Epithelial cell of proximal tubule (primary cell): ENCODE measurements at regions not wholly inside any gene's neighbourhood (a gene's known extent, or its start where the extent isn't known, plus 50 kb on each side); places are given as distances from the start of the nearest gene placed in this dataset.

Source experiments
- DNase-seq: peaks from one replicate; pipeline ENCODE4 v3.0.0-alpha.2; 2011; ENCODE audit warnings: low read depth
- H3K4me3 ChIP-seq: 2 replicates; pipeline ENCODE4 v1.5.1; 2011; ENCODE audit warnings: low read depth, mild to moderate bottlenecking, low read length
- CTCF ChIP-seq: conservative IDR thresholded peaks from 2 replicates; pipeline ENCODE4 v1.5.1; 2012; ENCODE audit warnings: low read depth, mild to moderate bottlenecking, low read length

GRCh38 chr2:56784046-56784445 is 600.3 kb downstream of the CCDC85A start:
- TF ChIP-seq CTCF: no peak
- no peak overlapping the region for H3K4me3 ChIP-seq
- no peak for DNase-seq

GRCh38 chr2:56801214-56801613 is 617.4 kb downstream of the CCDC85A start:
- H3K4me3 ChIP-seq: no peak overlapping the region
- TF ChIP-seq CTCF: no peak
- no peak for DNase-seq

- no peak for DNase-seq
- no peak for TF ChIP-seq CTCF
Observed at GRCh38 chr2:56801770-56802169, 618.0 kb downstream of the CCDC85A start.

GRCh38 chr2:56803596-56803995 is 619.8 kb downstream of the CCDC85A start:
- no peak for TF ChIP-seq CTCF
- no peak for DNase-seq
- H3K4me3 ChIP-seq: no peak overlapping the region

More at GRCh38 chr2:56801770-56802169, 618.0 kb downstream of the CCDC85A start:
- no peak overlapping the region for H3K4me3 ChIP-seq

GRCh38 chr2:56806924-56807323 is 623.1 kb downstream of the CCDC85A start:
- no peak for TF ChIP-seq CTCF
- DNase-seq: no peak
- no peak overlapping the region for H3K4me3 ChIP-seq

- TF ChIP-seq CTCF: no peak
- DNase-seq: no peak
- H3K4me3 ChIP-seq: no peak overlapping the region
Observed at GRCh38 chr2:56807861-56808260, 624.1 kb downstream of the CCDC85A start.

GRCh38 chr2:56811401-56811800 is 627.6 kb downstream of the CCDC85A start:
- TF ChIP-seq CTCF: no peak
- no peak for DNase-seq

More at GRCh38 chr2:56811401-56811800, 627.6 kb downstream of the CCDC85A start:
- H3K4me3 ChIP-seq: no peak overlapping the region
